ENCODE measurements at regions not wholly inside any gene's neighbourhood (a gene's known extent, or its start where the extent isn't known, plus 50 kb on each side); places are given as distances from the start of the nearest gene placed in this dataset.
"Not testable (repeated sequence)": the region's sequence is repeated elsewhere in the genome, so short reads cannot be mapped to it uniquely, and the experiment has no call there.

- DNase-seq, result no peak
Measured at GRCh38 chr4:23161787-23162186, 469.1 kb downstream of the GBA3 start.

GRCh38 chr4:23153076-23153475 is 460.3 kb downstream of the GBA3 start:
- no peak for DNase-seq

- DNase-seq, result no peak
Measured at GRCh38 chr4:23149815-23150214, 457.1 kb downstream of the GBA3 start.

GRCh38 chr4:23144707-23145106 is 452.0 kb downstream of the GBA3 start:
- DNase-seq, result no peak

- no peak for DNase-seq
Measured at GRCh38 chr4:23135792-23136645, 443.3 kb downstream of the GBA3 start.

GRCh38 chr4:23134331-23134730 is 441.6 kb downstream of the GBA3 start:
- no peak for DNase-seq

GRCh38 chr4:23130845-23131244 is 438.1 kb downstream of the GBA3 start:
- no peak for DNase-seq

- DNase-seq, result no peak
Measured at GRCh38 chr4:23125118-23125517, 432.4 kb downstream of the GBA3 start.

GRCh38 chr4:23122666-23123400 is 430.1 kb downstream of the GBA3 start:
- DNase-seq, result no peak

- no peak for DNase-seq
Measured at GRCh38 chr4:23120374-23120773, 427.6 kb downstream of the GBA3 start.

GRCh38 chr4:23117826-23118225 is 425.1 kb downstream of the GBA3 start:
- no peak for DNase-seq

GRCh38 chr4:23114538-23114937 is 421.8 kb downstream of the GBA3 start:
- DNase-seq, result no peak

GRCh38 chr4:23113104-23113503 is 420.4 kb downstream of the GBA3 start:
- DNase-seq, result no peak

GRCh38 chr4:23106516-23106915 is 413.8 kb downstream of the GBA3 start:
- no peak for DNase-seq

- no peak for DNase-seq
Measured at GRCh38 chr4:23105759-23106370, 413.1 kb downstream of the GBA3 start.

GRCh38 chr4:23097251-23097650 is 404.5 kb downstream of the GBA3 start:
- no peak for DNase-seq

GRCh38 chr4:23091711-23092110 is 399.0 kb downstream of the GBA3 start:
- DNase-seq, result no peak

- DNase-seq, result no peak
Measured at GRCh38 chr4:23085249-23085568, 392.5 kb downstream of the GBA3 start.

GRCh38 chr4:23084559-23085248 is 392.0 kb downstream of the GBA3 start:
- DNase-seq, result no peak

- no peak for DNase-seq
Measured at GRCh38 chr4:23083391-23083790, 390.7 kb downstream of the GBA3 start.

- not testable (repeated sequence) for DNase-seq
Measured at GRCh38 chr4:23080171-23080570, 387.4 kb downstream of the GBA3 start.

GRCh38 chr4:23070848-23071570 is 378.3 kb downstream of the GBA3 start:
- DNase-seq, result no peak

GRCh38 chr4:23068756-23069155 is 376.0 kb downstream of the GBA3 start:
- no peak for DNase-seq

Data from activated T-cell treated with anti-CD3 and anti-CD28 coated beads for 4 hours (primary cell).